ENCODE measurements at regions not wholly inside any gene's neighbourhood (a gene's known extent, or its start where the extent isn't known, plus 50 kb on each side); places are given as distances from the start of the nearest gene placed in this dataset.
A peak's percentile ranks its signal among the peaks of the same experiment; 100 is the strongest.

DNA sequence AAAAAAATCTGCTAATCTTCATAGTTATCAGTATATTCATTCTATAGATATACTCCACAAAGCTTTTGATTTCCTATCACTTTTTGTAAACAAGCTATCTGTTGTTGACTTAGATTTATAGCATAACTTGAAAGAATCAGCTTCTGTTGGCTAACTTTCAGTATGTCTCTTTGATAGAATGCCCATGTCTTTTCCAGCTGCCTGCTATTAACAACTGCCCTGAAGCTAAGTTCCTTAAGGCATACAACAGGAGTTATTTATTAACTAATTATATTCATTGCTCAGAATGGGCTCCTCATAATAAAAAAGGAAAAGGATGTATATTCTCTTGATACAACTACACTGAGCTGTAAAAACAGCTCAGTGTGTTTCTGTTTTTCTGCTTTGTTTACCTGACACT is 293.9 kb downstream of the TUSC7 start:
- H3K27ac ChIP-seq (ENCODE audit: low read depth, low read length) = no peak overlapping the region
- no peak overlapping the region for H3K27ac Mint-ChIP-seq
- no peak overlapping the region for H3K4me3 ChIP-seq (ENCODE audit: low read length)
- H3K9ac ChIP-seq (ENCODE audit: extremely low read depth, low read length, poor library complexity, severe bottlenecking) = no peak overlapping the region
- no peaks in the 10 kb centered on the region for H3K27me3 Mint-ChIP-seq (ENCODE audit: insufficient read depth)
- H3K4me1 ChIP-seq (ENCODE audit: control insufficient read depth, insufficient read depth, low read length) = peaks cover 16% of the 10 kb centered on the region
- peaks cover 16% of the 10 kb centered on the region for H3K4me1 Mint-ChIP-seq
- no peak for DNase-seq
- H3K9me3 ChIP-seq (ENCODE audit: control insufficient read depth, low read length) = no peaks in the 10 kb centered on the region
- no peaks in the 10 kb centered on the region for H3K36me3 Mint-ChIP-seq (ENCODE audit: low read depth)
- no peak overlapping the region for H3K4me3 Mint-ChIP-seq
- no peaks in the 10 kb centered on the region for H3K36me3 ChIP-seq (ENCODE audit: control insufficient read depth, insufficient read depth, low read length)
- H3K27me3 ChIP-seq (ENCODE audit: control insufficient read depth, insufficient read depth, low read length, poor library complexity, severe bottlenecking) = no peaks in the 10 kb centered on the region
- TF ChIP-seq, protein P1, sequence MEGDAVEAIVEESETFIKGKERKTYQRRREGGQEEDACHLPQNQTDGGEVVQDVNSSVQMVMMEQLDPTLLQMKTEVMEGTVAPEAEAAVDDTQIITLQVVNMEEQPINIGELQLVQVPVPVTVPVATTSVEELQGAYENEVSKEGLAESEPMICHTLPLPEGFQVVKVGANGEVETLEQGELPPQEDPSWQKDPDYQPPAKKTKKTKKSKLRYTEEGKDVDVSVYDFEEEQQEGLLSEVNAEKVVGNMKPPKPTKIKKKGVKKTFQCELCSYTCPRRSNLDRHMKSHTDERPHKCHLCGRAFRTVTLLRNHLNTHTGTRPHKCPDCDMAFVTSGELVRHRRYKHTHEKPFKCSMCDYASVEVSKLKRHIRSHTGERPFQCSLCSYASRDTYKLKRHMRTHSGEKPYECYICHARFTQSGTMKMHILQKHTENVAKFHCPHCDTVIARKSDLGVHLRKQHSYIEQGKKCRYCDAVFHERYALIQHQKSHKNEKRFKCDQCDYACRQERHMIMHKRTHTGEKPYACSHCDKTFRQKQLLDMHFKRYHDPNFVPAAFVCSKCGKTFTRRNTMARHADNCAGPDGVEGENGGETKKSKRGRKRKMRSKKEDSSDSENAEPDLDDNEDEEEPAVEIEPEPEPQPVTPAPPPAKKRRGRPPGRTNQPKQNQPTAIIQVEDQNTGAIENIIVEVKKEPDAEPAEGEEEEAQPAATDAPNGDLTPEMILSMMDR (conservative IDR thresholded peaks at IDR 0.05) = no peak
- peaks cover 1% of the 10 kb centered on the region for H3K9me3 Mint-ChIP-seq

DNA sequence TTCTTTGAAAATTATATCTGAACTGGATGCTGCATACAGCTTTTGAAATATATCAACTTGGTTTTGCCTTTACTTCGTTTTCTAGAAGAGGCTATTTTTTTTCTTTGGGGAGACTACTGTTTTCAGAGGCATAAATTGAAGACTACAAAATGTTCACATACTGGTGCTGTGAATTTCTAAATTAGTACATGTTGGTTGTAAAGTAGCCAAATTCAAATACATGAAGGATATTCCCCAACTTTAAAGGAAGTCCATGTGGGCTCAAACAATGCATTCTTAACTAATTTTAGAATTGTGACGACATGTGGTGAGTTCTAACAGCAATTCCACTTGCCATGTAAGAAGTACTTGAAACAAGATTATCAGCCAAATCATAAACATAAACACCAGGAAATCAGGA is 295.7 kb downstream of the TUSC7 start:
- whole genome bisulfite sequencing, 2 experiments (ENCODE audit: insufficient coverage in 1 of 2, insufficient read length in 1 of 2) = 95 to 100% methylated on average over 1 to 2 of the region's 2 CpGs
- Mint-ChIP-seq H3K27ac (no peak overlapping the region), H3K9me3 (peaks cover 1% of the 10 kb centered on the region), H3K4me3 (no peak overlapping the region), H3K4me1 (peaks cover 19% of the 10 kb centered on the region), H3K36me3 (ENCODE audit: low read depth) (no peaks in the 10 kb centered on the region), H3K27me3 (ENCODE audit: insufficient read depth) (no peaks in the 10 kb centered on the region)
- TF ChIP-seq, protein P1 (conservative IDR thresholded peaks at IDR 0.05) = no peak
- Histone ChIP-seq H3K4me1 (ENCODE audit: control insufficient read depth, insufficient read depth, low read length) (peaks cover 10% of the 10 kb centered on the region), H3K27me3 (ENCODE audit: control insufficient read depth, insufficient read depth, low read length, poor library complexity, severe bottlenecking) (no peaks in the 10 kb centered on the region), H3K27ac (ENCODE audit: low read depth, low read length) (no peak overlapping the region), H3K9ac (ENCODE audit: extremely low read depth, low read length, poor library complexity, severe bottlenecking) (no peak overlapping the region), H3K9me3 (ENCODE audit: control insufficient read depth, low read length) (no peaks in the 10 kb centered on the region), H3K4me3 (ENCODE audit: low read length) (no peak overlapping the region), H3K36me3 (ENCODE audit: control insufficient read depth, insufficient read depth, low read length) (no peaks in the 10 kb centered on the region)
- DNase-seq = no peak

DNA sequence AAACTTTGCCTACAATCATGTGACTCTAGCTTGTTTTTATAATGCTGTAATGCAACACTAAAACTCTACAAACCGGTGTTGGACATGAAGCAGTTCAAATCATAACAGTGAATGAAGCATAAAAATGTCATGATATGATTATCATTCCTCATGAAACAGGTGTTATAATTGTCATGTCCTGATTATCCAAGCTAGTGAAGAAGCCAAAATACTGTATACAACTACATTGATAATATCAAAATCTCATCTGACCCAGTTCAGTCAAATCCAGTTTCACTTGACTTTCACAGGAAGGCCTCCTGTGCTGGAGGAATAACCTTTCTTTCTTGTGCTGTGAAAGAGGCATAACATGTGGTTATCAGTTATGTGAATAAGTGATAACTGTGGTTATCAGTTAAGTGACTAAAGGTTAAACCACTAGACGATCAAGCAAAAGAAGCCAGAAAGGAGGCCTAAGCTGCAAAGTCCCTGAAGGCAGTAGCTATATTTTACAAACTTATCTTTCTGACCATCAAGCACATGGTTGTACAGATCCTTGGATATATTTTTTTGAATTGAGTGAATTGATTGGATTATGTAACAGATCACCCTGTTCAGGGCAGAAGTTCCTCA is 296.4 kb downstream of the TUSC7 start:
- Histone ChIP-seq H3K27ac (ENCODE audit: low read depth, low read length) (no peak overlapping the region), H3K9ac (ENCODE audit: extremely low read depth, low read length, poor library complexity, severe bottlenecking) (no peak overlapping the region), H3K9me3 (ENCODE audit: control insufficient read depth, low read length) (no peaks in the 10 kb centered on the region), H3K36me3 (ENCODE audit: control insufficient read depth, insufficient read depth, low read length) (no peaks in the 10 kb centered on the region), H3K4me3 (ENCODE audit: low read length) (peak overlapping the region; percentile 22), H3K27me3 (ENCODE audit: control insufficient read depth, insufficient read depth, low read length, poor library complexity, severe bottlenecking) (no peaks in the 10 kb centered on the region), H3K4me1 (ENCODE audit: control insufficient read depth, insufficient read depth, low read length) (peaks cover 8% of the 10 kb centered on the region)
- no peak for DNase-seq
- no peaks in the 10 kb centered on the region for H3K36me3 Mint-ChIP-seq (ENCODE audit: low read depth)
- no peaks in the 10 kb centered on the region for H3K27me3 Mint-ChIP-seq (ENCODE audit: insufficient read depth)
- peaks cover 19% of the 10 kb centered on the region for H3K4me1 Mint-ChIP-seq
- 79 to 86% methylated on average over 2 of the region's 2 CpGs for WGBS, 2 experiments (ENCODE audit: insufficient coverage in 1 of 2, insufficient read length in 1 of 2)
- peaks cover 1% of the 10 kb centered on the region for H3K9me3 Mint-ChIP-seq
- H3K27ac Mint-ChIP-seq = no peak overlapping the region
- TF ChIP-seq, protein P1 (conservative IDR thresholded peaks at IDR 0.05) = no peak
- no peak overlapping the region for H3K4me3 Mint-ChIP-seq

Measured in endodermal cell (in vitro differentiated cells).